ENCODE measurements at regions not wholly inside any gene's neighbourhood (a gene's known extent, or its start where the extent isn't known, plus 50 kb on each side); places are given as distances from the start of the nearest gene placed in this dataset.

DNA sequence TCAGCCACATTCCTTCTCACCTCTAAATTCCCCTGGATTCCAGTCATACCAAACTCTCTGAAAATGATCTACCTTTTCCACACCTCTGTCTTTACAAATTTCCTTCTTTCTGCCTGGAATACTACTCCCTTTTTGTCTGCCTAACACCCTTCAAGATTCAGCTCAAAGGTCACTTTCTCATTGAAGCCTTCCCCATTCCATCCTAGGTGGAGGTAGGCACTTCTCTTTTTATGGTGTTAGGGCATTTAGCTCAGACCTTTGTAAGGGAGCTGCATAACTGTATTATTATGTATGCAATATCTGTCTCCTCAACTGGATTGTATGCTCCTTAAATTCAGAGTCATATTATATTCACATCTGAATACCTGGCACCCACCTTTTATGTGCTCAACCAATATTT is 137.7 kb downstream of the RCHY1 start:
- ATAC-seq (no peak), FAIRE-seq (no peak), DNase-seq (ENCODE audit: low spot score) (no peak)
- Histone ChIP-seq H3K9ac (ENCODE audit: insufficient read depth, low read depth, low read length) (no peak overlapping the region), H3K27me3 (ENCODE audit: control insufficient read depth in 1 of 2, insufficient read depth in 2 of 2, low read length in 2 of 2) (no peaks in the 10 kb centered on the region; a peak in 1 of 5 replicates), H2AFZ (ENCODE audit: low read length) (no peak overlapping the region), H3K36me3 (replicated peaks in 1 of 2; ENCODE audit: control insufficient read depth in 1 of 2, insufficient read depth in 2 of 2, low read length in 2 of 2) (no peaks in the 10 kb centered on the region), H3K4me3 (replicated peaks in 1 of 3; ENCODE audit: insufficient read depth in 1 of 3, low read depth in 2 of 3, low read length in 3 of 3) (no peak overlapping the region), H3K9me3 (ENCODE audit: low read length) (peaks cover 15% of the 10 kb centered on the region; the same call in 1 of the 2 replicates), H3K4me1 (ENCODE audit: insufficient read depth, low read length) (no peaks in the 10 kb centered on the region), H3K27ac (ENCODE audit: extremely low read length, insufficient read depth, low read length) (no peak overlapping the region), H3K79me2 (ENCODE audit: insufficient read depth, low read length) (no peaks in the 10 kb centered on the region), H4K20me1 (ENCODE audit: insufficient read depth, low read length) (no peaks in the 10 kb centered on the region), H3K4me2 (ENCODE audit: low read depth, low read length) (no peak overlapping the region)
- CTCF ChIA-PET (ENCODE audit: low intra/inter-chr PET ratio, low total read pairs), result no interaction called here
- intact Hi-C loops (cut with micrococcal nuclease; ENCODE audit: unreplicated experiment) (no loop called here), in situ Hi-C loops (cut with HindIII; ENCODE audit: extremely low pct_ligation_motif_present, low pct_unique_long_range_greater_than_20kb) (no loop called here)
- BruUV-seq (replicated peaks), result no TSS peak
- TF ChIP-seq ZNF138 (CRISPR knock-in tag; IDR thresholded peaks at IDR 0.05; ENCODE audit: low read depth) (no peak), ATF7 (IDR thresholded peaks at IDR 0.05) (no peak), ATF7 (CRISPR knock-in tag; IDR thresholded peaks at IDR 0.05) (no peak), ZNF724P (CRISPR knock-in tag; IDR thresholded peaks at IDR 0.05; ENCODE audit: borderline replicate concordance) (no peak), AKAP8 (CRISPR knock-in tag; IDR thresholded peaks at IDR 0.05) (no peak), FOXK1 (CRISPR knock-in tag; IDR thresholded peaks at IDR 0.05; ENCODE audit: borderline replicate concordance, low read depth) (no peak), CENPX (CRISPR knock-in tag; IDR thresholded peaks at IDR 0.05) (no peak), ZNF772 (CRISPR knock-in tag; IDR thresholded peaks at IDR 0.05) (no peak), PAX8 (CRISPR knock-in tag; IDR thresholded peaks at IDR 0.05; ENCODE audit: borderline replicate concordance) (no peak), ZBTB7A (CRISPR knock-in tag; IDR thresholded peaks at IDR 0.05) (no peak), SRF (IDR thresholded peaks at IDR 0.05; ENCODE audit: low read depth, low read length) (no peak), ZNF768 (CRISPR knock-in tag; IDR thresholded peaks at IDR 0.05) (no peak)
- TF ChIP-seq, protein P1, sequence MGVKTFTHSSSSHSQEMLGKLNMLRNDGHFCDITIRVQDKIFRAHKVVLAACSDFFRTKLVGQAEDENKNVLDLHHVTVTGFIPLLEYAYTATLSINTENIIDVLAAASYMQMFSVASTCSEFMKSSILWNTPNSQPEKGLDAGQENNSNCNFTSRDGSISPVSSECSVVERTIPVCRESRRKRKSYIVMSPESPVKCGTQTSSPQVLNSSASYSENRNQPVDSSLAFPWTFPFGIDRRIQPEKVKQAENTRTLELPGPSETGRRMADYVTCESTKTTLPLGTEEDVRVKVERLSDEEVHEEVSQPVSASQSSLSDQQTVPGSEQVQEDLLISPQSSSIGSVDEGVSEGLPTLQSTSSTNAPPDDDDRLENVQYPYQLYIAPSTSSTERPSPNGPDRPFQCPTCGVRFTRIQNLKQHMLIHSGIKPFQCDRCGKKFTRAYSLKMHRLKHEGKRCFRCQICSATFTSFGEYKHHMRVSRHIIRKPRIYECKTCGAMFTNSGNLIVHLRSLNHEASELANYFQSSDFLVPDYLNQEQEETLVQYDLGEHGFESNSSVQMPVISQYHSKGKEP (CRISPR knock-in tag; IDR thresholded peaks at IDR 0.05), result no peak
- TF ChIP-seq, protein P2, sequence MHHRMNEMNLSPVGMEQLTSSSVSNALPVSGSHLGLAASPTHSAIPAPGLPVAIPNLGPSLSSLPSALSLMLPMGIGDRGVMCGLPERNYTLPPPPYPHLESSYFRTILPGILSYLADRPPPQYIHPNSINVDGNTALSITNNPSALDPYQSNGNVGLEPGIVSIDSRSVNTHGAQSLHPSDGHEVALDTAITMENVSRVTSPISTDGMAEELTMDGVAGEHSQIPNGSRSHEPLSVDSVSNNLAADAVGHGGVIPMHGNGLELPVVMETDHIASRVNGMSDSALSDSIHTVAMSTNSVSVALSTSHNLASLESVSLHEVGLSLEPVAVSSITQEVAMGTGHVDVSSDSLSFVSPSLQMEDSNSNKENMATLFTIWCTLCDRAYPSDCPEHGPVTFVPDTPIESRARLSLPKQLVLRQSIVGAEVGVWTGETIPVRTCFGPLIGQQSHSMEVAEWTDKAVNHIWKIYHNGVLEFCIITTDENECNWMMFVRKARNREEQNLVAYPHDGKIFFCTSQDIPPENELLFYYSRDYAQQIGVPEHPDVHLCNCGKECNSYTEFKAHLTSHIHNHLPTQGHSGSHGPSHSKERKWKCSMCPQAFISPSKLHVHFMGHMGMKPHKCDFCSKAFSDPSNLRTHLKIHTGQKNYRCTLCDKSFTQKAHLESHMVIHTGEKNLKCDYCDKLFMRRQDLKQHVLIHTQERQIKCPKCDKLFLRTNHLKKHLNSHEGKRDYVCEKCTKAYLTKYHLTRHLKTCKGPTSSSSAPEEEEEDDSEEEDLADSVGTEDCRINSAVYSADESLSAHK (CRISPR knock-in tag; IDR thresholded peaks at IDR 0.05; ENCODE audit: borderline replicate concordance), result no peak
- TF ChIP-seq, protein P3, sequence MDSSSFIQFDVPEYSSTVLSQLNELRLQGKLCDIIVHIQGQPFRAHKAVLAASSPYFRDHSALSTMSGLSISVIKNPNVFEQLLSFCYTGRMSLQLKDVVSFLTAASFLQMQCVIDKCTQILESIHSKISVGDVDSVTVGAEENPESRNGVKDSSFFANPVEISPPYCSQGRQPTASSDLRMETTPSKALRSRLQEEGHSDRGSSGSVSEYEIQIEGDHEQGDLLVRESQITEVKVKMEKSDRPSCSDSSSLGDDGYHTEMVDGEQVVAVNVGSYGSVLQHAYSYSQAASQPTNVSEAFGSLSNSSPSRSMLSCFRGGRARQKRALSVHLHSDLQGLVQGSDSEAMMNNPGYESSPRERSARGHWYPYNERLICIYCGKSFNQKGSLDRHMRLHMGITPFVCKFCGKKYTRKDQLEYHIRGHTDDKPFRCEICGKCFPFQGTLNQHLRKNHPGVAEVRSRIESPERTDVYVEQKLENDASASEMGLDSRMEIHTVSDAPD (CRISPR knock-in tag; IDR thresholded peaks at IDR 0.05), result no peak
- POLR2A ChIA-PET, result no interaction called here
